ENCODE measurements at regions not wholly inside any gene's neighbourhood (a gene's known extent, or its start where the extent isn't known, plus 50 kb on each side); places are given as distances from the start of the nearest gene placed in this dataset.

DNA sequence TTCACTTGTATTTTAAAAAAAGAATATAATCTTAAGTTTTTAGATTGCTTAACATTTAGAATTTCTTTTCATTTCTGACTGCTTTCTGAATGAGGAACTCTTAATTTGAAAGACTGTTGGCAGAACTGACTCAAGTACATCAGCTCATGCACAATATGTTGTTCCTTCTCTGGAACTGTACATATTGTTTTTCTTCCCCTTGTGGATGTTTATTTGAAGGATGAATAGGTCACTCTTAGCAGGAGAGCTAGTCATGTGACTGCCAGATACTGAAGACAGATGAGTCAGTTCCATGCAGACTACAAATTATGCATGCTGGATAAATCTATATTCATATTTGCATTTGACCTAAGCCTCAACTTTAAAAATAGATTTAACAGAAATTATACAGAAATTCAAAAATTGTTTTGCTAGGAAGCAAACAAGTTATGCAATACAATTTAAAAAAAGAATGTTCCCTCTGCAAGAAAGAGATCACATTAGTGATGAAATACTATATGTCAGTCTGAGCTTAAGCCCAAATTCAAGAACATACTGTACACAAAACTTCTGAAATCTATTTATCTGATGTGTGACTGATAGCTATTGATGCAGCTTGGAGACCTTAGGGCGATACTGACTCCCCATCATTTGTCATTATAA is 1274.9 kb upstream of the GJE1 start:
- no peak for DNase-seq

DNA sequence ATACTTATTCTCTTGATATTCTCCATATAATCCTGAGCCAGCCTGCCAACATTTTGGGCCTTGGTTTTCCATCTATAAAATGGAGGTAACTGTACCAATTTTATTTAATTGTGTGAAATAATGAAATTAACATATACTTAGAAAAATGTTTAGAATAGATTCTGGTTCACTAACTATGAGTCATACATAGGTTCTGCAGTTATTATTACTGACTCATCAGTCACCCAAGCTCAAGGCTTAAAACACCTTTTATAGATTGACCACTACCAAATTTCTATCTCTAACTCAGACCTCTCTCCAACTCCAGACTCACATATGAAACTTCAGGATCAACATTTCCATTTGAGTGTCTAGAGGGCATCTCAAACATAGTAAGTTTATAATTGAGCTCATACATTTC is 1277.2 kb upstream of the GJE1 start:
- DNase-seq, result no peak

- DNase-seq, result no peak
Observed at GRCh38 chr6:140854318-140854717, 1278.4 kb upstream of the GJE1 start.

- no peak for DNase-seq
Observed at GRCh38 chr6:140850438-140850837, 1282.3 kb upstream of the GJE1 start.

- DNase-seq, result no peak
Observed at GRCh38 chr6:140849456-140849855, 1283.3 kb upstream of the GJE1 start.

- DNase-seq, result no peak
Observed at GRCh38 chr6:140847262-140847645, 1285.5 kb upstream of the GJE1 start.

DNA sequence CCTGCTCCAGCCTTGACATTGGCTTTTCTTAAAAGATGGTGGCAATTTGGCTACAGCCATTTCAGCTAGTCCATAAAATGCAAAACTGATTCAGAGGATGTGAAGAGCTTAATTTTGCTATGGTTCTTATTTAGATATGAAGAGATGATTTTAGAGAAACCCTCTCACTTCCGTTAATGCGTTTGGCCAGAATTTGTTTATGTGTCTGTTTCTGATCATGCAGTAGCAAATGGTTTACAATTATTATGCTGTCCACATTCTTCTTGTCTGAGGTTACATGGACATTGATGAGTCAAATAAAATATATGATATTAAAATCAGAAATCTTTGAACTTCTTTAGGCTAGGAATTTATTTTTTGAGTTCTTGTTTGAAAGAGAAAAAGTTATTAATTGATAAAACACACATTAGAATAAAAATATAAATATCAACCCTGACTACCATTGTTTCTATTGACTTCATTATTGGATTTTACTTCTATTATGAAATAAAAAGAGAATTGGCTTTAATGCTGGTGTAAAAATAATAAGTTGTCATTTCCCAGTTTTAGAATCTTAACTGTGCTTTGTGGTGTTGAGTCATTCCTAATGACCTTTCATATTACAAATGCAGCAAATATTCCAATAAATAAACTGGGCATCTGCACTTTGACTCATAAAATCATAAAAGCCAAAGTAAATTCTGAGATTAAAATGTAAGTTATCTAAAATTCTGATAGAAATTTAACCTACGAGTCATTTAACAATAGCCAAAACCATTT is 1286.0 kb upstream of the GJE1 start:
- DNase-seq, result no peak

- DNase-seq, result no peak
Observed at GRCh38 chr6:140845701-140846100, 1287.0 kb upstream of the GJE1 start.

GRCh38 chr6:140844167-140844566 is 1288.6 kb upstream of the GJE1 start:
- DNase-seq, result no peak

- no peak for DNase-seq
Observed at GRCh38 chr6:140833408-140833807, 1299.3 kb upstream of the GJE1 start.

- DNase-seq, result no peak
Observed at GRCh38 chr6:140830666-140831065, 1302.1 kb upstream of the GJE1 start.

GRCh38 chr6:140828856-140829255 is 1303.9 kb upstream of the GJE1 start:
- DNase-seq, result no peak

DNA sequence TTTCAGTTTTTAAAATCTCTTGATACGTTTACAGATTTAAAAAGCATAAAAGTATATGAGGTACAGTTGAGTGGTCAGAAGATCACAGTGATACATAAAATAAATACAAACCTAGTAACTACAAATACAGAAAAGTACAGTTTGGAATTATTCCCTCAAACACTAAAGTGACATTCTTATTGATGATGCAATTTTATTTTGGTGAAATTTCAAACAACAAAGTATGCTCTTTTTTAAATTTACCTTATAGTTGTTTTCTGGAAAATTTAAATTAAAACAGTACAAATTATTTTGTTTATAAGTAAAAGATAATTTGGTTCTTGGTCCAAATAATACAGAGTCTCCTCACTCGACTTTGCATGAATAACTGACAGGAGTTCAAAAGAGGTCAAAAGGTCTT is 1305.1 kb upstream of the GJE1 start:
- DNase-seq, result no peak

DNA sequence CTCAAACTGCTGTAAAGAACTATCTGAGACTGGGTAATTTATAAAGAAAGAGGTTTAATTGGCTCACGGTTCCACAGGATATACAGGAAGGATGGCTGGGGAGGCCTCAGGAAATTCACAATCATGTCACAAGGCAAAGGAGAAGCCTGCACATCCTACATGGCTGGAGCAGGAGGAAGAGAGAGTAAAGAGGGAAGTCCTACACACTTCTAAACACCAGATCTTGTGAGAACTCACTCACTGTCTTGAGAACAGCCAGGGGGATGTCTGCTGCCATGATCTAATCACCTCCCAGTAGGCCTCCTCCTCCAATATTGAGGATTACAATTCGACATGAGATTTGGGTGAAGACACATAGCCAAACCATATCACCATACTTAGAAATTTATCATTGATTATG is 1307.0 kb upstream of the GJE1 start:
- DNase-seq, result no peak

DNA sequence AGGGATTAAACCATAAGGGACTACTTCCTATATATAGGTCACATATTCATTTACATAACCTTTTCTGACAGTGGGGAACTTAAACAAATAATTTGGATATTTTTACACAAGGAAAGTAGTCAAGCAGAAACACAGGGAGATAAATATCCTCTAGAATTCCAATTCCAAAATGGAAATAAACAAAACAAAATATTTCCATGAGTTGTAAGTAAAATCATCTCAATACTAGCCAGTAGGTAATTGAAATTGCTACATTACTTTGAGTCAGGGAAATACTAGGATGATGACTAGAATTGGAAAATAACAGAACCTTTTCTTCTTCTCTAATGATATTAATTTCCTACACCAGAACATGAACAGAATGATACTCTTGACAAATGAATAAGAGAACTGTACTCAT is 1308.1 kb upstream of the GJE1 start:
- no peak for DNase-seq

GRCh38 chr6:140821196-140821595 is 1311.5 kb upstream of the GJE1 start:
- no peak for DNase-seq

DNA sequence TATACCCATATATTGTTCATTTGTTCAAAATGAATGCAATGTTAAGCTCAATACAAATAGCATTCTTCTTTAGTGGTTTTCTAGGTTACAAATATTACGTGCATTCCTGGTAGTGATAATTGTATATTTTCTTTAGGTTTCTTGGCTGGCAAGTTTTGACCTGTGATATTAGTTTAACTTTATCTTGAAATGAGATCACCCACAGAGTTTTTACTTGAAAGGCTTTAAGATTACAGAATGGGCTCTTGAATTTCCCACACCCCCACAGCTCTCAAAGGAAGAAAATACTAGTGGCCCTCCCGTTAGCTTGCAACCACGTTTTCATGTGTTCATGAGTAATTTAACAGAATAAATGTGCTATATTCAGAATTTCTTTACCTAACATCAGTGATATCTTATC is 1315.5 kb upstream of the GJE1 start:
- no peak for DNase-seq

DNA sequence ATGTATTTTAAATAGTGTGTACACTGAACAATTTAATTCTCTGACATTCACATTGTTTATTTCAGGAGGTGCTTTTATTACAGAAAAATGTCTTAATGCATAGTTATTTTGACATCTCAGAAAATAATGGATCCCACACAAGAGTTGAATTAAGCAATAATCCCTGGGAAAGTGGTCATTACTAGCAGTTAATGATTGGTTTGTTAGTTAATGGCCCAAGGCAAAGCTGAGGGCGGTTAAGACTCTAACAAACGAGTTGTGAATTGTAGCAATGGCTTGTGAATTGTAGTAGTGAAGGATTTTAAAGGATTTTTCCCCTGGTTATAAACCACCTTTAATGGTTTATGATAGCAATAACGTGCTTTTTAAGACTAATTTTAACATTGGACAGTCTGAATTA is 1316.0 kb upstream of the GJE1 start:
- no peak for DNase-seq

GRCh38 chr6:140812636-140813035 is 1320.1 kb upstream of the GJE1 start:
- DNase-seq, result no peak

DNA sequence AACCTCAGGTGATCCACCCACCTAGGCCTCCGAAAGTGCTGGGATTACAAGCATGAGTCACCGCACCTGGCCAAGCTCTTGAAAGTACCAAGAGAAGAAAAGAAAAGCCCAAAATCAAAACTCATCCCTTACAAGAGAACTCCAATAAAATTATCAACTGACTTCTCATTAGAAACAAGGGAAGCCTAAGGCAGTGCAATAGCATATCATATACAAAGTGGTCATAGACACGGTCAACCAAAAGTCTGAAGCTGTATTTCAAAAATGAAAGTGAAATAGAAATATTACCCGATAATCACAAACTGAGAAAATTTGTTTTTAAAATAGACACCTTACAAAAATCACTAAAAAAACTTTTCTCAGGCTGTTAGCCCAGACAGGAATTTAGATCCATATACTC is 1321.1 kb upstream of the GJE1 start:
- no peak for DNase-seq

GRCh38 chr6:140809694-140810101 is 1323.0 kb upstream of the GJE1 start:
- DNase-seq, result peak in 1 of 5 donors; percentile 68

GRCh38 chr6:140806431-140806830 is 1326.3 kb upstream of the GJE1 start:
- DNase-seq, result no peak

DNA sequence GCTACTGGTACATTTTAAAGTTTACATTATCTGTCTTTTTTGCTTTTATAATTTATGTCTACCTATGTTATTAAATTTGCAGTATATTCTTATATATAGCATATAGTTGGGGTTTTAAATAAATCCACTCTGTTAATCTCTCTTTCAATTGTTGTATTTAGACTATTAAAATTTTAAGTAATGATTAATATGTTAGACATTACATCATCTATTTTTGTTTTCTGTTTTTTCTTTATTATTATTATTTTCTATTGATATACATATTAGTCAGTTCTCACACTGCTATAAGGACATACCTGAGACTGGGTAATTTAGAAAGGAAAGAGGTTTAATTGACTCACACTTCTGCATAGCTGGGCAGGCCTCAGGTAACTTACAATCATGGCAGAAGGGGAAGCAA is 1338.2 kb upstream of the GJE1 start:
- DNase-seq, result no peak

DNA sequence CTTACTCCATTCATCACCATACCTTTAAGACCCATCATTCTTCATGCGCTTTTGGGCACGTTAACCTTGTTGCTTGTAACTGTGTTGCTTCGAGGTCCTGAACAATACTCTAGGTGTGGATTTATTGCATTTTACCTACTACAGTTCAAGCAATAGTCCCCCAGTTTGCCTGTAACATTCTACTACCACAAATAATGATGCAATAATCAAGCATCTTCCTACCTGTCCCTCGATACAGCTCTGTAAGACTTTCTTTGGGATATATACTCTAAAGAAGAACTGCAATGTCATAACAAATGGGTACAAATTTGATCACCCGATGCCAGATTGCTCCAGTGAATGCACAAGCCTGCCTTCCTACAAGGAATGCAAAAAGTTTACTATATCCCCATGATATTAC is 1342.6 kb upstream of the GJE1 start:
- no peak for DNase-seq

GRCh38 chr6:140789466-140789865 is 1343.3 kb upstream of the GJE1 start:
- no peak for DNase-seq
